Panc1 (cell line): ENCODE measurements at regions not wholly inside any gene's neighbourhood (a gene's known extent, or its start where the extent isn't known, plus 50 kb on each side); places are given as distances from the start of the nearest gene placed in this dataset.

Source experiments
- CTCF ChIP-seq: fragments of 450-650 bp; IDR thresholded peaks from 2 replicates; pipeline ENCODE4 v1.5.1; 2017; ENCODE audit warnings: mild to moderate bottlenecking
- POLR2AphosphoS5 ChIP-seq: IDR thresholded peaks from 2 replicates; pipeline ENCODE4 v1.6.1; 2012; ENCODE audit warnings: mild to moderate bottlenecking, low read depth, low read length, moderate library complexity
- REST ChIP-seq, 2 experiments: IDR thresholded peaks; 2 replicates each; pipeline ENCODE4 v1.6.1; 2011 to 2012; ENCODE audit warnings: low read depth in 2 of 2, control low read depth in 1 of 2, low read length in 1 of 2, mild to moderate bottlenecking in 1 of 2, moderate library complexity in 1 of 2; ENCODE audit not compliant: insufficient read depth in 1 of 2
- SIN3A ChIP-seq: IDR thresholded peaks from 2 replicates; pipeline ENCODE4 v1.6.1; 2012; ENCODE audit warnings: low read depth, mild to moderate bottlenecking, low read length, moderate library complexity, borderline replicate concordance; ENCODE audit not compliant: insufficient read depth
- TCF7L2 ChIP-seq: IDR thresholded peaks from 2 replicates; pipeline ENCODE4 v1.6.1; 2011; ENCODE audit warnings: mild to moderate bottlenecking, low read depth, low read length, inconsistent platforms

- TF ChIP-seq CTCF (no peak), REST (IDR thresholded peaks at IDR 0.05; ENCODE audit: insufficient read depth in 1 of 2, low read depth in 2 of 2, low read length in 1 of 2) (no peak), SIN3A (no peak), POLR2AphosphoS5 (no peak), TCF7L2 (no peak)
These were observed 225.0 kb upstream of the VCX start for GRCh38 chrX:7617994-7618393.
